IPS-18c (cell line): ENCODE measurements at regions not wholly inside any gene's neighbourhood (a gene's known extent, or its start where the extent isn't known, plus 50 kb on each side); places are given as distances from the start of the nearest gene placed in this dataset.
"Not testable (repeated sequence)": the region's sequence is repeated elsewhere in the genome, so short reads cannot be mapped to it uniquely, and the experiment has no call there.

ENCODE experiments used
- H3K4me3 ChIP-seq: 2 replicates; pipeline ENCODE4 v1.7.0; 2013; ENCODE audit warnings: low read depth, mild to moderate bottlenecking, low read length, moderate library complexity; ENCODE audit not compliant: insufficient read depth
- H3K9me3 ChIP-seq: one replicate; pipeline ENCODE4 v1.6.1; 2013; ENCODE audit warnings: mild to moderate bottlenecking, low read length, moderate library complexity; ENCODE audit not compliant: control insufficient read depth, insufficient read depth

DNA sequence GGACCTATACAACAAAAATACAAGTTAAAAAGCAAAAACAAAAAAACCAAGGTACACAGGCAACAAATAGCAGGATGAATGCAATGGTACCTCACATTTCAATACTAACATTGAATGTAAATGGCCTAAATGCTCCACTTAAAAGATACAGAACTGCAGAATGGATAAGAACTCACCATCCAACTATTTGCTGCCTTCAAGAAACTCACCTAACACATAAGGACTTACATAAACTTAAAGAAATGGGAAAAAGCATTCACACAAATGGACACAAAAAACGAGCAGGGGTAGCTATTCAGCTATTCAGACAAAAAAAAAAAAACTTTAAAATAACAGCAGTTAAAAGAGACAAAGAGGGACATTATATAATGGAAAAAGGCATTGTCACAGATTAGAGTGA lies 158.7 kb downstream of the MMUT start:
- H3K4me3 ChIP-seq, H3K9me3 ChIP-seq: not testable (repeated sequence)

DNA sequence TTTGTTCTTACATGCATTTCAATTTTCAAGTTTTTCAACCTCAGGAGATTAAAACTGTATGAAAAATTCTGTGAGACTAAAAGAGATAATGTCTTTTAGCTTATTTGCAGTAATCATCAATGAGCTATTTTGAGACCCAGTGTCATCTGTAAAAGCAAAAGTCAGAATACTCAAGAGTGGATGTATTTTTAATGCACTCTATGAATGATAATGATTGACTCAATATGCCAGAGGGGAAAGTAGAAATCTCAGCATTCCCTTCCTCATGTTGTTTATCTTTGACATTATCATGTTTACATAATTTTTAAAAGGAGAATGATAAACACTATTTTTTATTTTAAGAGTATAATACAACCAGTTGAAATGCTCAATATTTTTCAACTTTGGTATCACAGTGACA lies 162.1 kb downstream of the MMUT start:
- Histone ChIP-seq H3K9me3 (no peaks in the 10 kb centered on the region), H3K4me3 (no peak overlapping the region)

DNA sequence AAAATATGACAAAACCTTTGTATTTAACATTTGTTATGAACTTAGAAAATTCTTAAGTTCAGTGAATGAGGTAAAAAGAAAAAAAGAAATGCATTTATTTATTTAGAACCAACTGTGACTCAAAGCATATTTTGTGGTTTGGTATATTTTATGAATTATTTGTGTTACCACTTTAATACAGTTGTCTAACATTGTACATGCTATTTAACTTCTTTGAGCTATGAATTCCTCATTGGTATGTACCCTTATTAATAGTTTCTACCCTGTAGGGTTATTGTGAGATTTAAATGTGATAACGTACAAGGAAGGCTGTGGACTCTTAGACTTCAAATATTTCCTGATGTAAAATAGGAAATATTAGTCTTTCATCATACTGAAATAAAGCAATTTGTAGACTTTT lies 162.6 kb downstream of the MMUT start:
- Histone ChIP-seq H3K4me3 (no peak overlapping the region), H3K9me3 (no peaks in the 10 kb centered on the region)

DNA sequence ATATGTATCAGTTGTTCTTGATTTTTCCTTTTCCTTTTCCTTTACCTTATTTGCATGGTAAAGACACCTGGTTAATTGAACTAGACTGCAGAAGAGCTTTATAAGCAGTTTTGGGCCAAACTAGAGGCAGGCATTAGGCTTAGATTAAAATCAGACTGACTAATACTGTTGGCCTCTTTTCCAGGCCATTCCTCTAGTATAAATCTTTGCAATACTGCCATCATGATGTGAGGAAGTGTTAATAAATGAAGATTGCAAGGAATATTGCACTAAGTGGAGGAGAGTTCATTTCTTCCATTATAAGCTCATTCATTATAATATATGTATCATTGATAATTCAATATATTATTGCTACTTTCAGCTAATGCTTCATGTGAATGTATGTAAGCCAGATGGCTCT lies 163.8 kb downstream of the MMUT start:
- Histone ChIP-seq H3K9me3 (no peaks in the 10 kb centered on the region), H3K4me3 (no peak overlapping the region)

DNA sequence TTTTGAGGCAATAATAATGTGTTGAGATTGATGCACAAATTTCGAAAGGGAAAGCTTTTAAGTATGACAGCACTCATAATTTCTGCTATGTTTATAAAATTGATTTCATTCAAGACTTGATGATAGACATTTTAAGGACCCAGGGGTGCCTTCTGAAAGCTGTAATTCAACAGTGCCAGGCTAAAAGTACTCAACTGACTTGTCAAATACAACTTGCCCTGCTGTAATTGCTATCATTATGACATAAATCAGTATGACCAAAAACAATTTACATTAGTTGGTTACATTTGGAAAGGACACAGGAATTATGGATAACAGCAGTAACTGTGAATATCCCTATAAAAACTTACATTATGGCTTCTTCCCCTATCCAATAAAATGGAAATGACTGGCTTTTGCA lies 178.9 kb downstream of the MMUT start:
- Histone ChIP-seq H3K4me3 (no peak overlapping the region), H3K9me3 (no peaks in the 10 kb centered on the region)

DNA sequence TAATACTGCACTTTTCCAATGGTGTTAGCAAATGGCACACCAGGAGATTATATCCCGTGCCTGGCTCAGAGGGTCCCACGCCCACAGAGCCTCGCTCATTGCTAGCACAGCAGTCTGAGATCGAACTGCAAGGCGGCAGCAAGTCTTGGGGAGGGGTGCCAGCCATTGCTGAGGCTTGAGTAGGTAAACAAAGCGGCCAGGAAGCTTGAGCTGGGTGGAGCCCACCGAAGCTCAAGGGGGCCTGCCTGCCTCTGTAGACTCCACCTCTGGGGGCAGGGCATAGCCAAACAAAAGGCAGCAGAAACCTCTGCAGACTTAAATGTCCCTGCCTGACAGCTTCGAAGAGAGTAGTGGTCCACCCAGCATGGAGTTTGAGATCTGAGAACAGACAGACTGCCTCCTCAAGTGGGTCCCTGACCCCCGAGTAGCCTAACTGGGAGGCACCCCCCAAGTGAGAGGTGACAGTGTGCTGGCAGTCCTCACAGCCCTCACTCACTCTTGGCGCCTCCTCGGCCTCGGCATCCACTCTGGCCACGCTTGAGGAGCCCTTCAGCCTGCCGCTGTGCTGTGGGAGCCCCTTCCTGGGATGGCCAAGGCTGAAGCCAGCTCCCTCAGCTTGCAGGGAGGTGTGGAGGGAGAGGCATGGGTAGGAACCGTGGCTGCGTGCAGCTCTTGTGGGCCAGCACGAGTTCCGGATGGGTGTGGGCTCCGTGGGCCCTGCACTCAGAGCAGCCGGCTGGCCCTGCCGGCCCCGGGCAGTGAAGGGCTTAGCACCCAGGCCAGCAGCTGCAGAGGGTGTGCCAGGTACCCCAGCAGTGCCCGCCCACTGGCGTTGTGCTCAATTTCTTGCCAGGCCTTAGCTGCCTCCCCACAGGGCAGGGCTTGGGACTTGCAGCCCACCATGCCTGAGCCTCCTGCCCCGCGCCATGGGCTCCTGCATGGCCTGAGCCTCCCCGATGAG lies 188.0 kb downstream of the MMUT start:
- not testable (repeated sequence) for H3K4me3 ChIP-seq, H3K9me3 ChIP-seq

DNA sequence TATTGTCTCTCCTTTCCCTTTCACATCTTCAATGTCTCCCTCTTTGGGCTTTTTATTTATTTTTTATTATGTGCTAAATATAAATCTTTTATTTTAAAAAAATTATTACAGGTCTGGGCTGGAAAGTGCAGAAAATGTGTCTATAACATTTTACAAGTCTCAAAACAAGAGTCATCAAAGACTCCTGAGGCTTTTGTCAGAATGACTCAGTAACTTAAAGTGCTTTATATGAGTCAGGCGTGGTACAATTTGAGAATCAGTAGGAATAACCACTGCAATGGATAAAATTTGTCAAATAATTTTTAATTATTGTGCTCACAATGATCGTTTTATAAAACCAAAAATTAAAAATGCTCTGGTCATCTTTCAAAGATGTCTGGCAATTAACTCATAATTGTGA lies 193.9 kb downstream of the MMUT start:
- no peak overlapping the region for H3K4me3 ChIP-seq
- H3K9me3 ChIP-seq = peaks cover 8% of the 10 kb centered on the region

DNA sequence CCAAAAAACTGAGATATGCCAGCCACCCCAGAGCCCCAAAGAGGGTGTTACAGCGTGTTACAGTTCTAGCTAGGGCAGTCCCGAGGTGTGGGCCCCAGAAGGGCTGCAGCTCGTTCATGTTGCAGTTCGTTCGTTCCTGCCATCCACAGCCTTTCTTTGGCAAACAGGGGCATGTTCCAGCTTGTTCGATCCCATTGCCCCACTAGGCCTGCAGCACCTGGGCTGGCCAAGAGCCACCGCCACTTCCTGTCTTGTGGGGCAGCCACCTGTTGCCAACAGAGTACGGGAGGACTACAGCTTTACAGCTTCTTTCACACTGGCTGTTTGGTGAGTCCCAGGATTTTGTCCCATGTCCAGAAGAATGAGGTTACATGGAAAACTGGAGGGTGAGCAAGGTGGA lies 198.1 kb downstream of the MMUT start:
- Histone ChIP-seq H3K4me3 (no peak overlapping the region), H3K9me3 (peaks cover 8% of the 10 kb centered on the region)

DNA sequence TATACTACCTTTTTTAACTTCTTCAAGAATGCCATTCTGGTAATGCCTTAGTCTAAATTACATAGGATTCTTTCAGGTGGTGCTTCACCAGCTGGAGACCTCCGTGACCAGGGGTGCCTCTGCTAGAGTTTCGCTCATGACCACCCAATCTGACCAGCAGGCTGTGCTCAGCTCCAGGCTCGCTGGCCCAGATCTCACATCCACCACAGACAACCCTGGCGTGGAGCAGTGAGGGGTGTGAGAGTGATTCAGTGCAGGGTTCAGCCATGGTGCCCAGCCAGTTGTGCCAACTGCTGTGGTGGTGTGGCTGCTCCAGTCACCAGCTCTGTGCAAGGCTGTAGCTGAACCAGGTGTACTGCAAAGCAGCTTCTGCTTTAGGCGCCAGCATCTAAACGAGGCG lies 198.6 kb downstream of the MMUT start:
- peaks cover 8% of the 10 kb centered on the region for H3K9me3 ChIP-seq
- H3K4me3 ChIP-seq = no peak overlapping the region

DNA sequence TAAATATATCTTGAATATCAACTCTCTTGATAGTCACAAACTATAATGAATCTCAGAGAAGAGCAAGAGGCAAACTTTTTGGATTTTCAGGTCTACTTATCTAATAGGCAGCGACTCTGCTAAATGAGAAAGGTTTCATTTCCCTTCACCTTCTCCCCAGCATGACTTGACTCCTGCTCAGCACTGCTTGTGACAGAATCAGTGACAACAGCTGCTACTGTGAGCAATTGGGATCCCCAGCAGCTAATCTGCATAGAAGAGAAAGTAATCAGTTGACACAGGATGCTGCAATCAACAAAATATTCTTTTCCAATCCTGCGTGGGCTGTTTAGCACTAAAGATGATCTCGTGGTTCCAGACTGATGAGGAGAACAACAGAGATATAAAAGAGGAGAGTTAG lies 205.5 kb downstream of the MMUT start:
- Histone ChIP-seq H3K4me3 (no peak overlapping the region), H3K9me3 (no peaks in the 10 kb centered on the region)

DNA sequence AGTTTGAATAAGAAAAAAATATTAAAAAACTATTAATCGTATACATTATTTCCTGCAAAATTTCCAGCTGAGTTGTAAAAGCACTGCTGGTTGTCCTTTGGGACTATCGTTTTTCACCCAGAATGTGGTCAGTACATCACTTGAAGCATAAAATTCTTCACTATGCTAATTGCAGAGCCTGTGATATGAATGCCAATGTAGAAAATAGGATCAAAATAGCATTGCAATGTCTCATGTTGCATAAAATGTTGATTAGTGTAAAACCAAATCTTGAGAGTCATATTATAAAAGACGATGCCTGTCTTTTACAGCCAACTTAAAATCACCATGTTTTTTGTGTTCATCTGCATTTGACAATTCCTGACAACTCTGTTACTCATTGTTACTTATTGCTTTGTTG lies 207.7 kb downstream of the MMUT start:
- no peaks in the 10 kb centered on the region for H3K9me3 ChIP-seq
- no peak overlapping the region for H3K4me3 ChIP-seq

DNA sequence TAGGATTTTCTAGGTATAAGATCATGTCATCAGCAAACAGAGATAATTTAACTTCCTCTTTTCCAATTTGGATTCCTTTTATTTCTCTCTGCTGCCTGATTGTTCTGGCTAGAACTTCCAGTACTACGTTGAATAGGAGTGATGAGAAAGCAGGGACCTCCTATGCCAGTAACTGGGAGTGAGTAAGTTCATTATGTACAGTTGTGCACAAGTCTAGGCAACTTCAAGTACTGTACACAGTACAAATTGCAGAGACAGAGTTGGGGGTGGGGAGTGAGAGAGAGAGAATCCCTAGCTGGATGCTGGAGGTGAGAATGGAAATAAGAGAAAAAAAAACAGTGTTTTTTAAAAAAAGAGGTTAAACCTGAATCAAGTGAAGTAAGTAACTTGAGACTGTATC lies 210.2 kb downstream of the MMUT start:
- Histone ChIP-seq H3K4me3 (no peak overlapping the region), H3K9me3 (no peaks in the 10 kb centered on the region)

DNA sequence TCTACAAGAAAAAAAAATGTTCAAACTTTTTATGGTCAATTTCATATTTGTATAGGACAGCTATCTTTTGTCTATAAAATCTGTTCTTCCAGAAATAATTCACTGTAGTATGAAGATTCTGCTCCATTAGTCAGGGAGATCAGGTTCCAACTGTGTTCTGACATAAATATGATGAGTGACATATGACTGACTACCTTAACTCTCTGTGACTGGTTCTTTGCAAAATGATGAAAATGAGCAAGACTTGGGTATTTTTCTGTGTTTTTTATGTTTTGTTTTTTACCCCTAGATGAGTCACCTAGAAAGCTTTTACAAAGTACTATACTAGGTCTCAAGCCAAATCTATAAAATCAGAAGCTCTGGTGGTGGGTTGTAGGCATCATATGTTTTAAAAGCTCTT lies 229.6 kb downstream of the MMUT start:
- no peak overlapping the region for H3K4me3 ChIP-seq
- H3K9me3 ChIP-seq = no peaks in the 10 kb centered on the region

DNA sequence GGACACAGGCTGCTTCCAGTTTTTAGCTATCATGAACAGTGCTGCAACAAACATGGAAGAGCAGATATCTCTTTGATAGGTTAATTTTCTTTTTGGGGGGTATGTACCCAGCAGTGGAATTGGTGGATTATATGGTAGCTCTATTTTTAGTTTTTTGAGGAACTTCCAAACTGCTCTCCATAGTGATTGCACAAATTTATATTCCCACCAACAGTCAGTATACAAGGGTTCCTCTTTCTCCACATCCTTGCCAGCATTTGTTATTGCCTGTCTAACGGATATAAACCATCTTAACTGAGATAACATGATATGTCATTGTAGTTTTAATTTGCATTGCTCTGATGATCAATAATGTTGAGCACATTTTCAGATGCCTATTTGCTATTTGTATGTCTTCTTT lies 237.6 kb downstream of the MMUT start:
- no peak overlapping the region for H3K4me3 ChIP-seq

DNA sequence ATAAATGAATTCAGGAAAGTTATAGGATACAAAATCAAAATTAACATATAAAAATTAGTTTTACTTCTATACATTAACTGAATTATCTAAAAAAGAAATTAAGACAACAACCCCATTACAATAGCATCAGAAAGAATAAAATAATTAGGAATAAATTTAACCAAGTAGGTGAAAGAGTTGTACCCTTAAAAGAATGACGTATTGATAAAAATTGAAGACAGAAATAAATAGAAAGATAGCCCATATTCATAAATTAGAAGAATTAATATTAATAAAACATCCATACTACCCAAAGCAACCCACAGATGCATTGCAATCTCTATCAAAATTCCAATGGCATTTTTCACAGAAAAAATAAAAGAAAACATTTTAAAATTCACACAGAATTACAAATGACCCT lies 242.8 kb downstream of the MMUT start:
- no peaks in the 10 kb centered on the region for H3K9me3 ChIP-seq
- no peak overlapping the region for H3K4me3 ChIP-seq

More for the DNA sequence above, 237.6 kb downstream of the MMUT start:
- H3K9me3 ChIP-seq = peaks cover 2% of the 10 kb centered on the region

DNA sequence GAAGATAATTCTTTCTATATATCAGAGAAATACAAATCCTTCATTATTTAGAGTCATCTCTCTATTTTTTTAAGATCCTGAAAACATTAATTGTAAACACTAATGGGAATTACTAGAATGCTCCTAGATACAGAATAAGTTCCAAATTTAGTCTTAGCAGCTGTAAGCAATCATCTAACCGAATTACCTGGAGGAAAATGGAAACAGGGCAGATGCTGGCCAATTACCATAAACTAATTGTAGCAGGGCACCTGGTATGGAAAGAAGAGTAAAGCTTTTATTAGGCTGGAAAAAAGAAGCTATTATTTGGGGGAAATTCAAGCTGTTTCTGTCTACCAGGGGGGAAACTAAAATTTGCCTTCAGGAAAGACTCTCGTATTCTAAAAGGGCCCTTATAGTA lies 257.5 kb downstream of the MMUT start:
- Histone ChIP-seq H3K4me3 (no peak overlapping the region), H3K9me3 (peaks cover 4% of the 10 kb centered on the region)

DNA sequence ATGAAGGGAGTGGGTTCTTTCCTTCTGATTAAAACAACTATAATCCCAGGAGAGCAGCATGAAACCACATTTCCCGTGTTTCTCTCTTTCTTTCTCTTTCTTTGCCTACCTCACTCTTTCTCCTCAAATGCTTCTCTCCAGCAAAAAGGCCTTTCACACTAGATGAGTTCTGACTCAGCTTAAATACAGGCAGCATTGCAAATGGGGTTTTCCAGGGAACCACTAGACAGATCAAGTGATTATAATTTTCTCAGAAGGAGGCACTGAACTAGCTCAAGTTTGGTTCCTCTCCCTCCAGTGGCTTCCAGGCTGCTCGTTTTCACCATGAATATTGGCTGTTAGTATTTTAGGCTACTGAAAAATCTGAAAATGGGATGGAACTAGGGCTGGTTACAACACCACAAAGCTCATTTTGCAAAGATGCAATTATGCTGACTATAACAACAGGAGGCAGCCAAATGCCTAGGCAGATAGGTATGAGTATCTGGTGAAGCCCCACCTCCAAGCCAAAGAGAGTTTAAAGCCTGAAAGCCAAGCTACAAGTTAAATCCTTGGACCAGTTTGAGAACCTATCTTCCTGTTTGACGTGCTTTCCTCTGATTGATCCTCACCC lies 260.0 kb downstream of the MMUT start:
- peaks cover 4% of the 10 kb centered on the region for H3K9me3 ChIP-seq

DNA sequence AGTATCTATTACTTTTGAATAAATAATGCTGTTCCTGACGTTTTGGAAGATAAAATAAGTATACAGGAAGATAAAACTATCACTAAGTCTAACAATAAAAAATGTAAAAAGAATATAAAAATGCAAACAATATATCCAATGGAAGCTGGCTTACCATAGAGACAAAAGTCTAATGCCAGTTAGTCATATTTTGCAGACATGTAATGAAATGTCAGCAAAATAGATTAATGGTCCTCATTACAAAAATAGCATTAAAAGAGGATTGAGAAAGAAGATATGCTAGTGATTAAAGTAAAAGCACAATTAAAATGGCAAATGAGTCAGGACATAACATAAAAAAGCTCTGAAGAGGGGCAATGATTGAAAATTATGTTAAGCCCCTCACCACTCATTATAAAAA lies 265.0 kb downstream of the MMUT start:
- H3K4me3 ChIP-seq = no peak overlapping the region
- no peaks in the 10 kb centered on the region for H3K9me3 ChIP-seq

More for the DNA sequence above, 260.0 kb downstream of the MMUT start:
- no peak overlapping the region for H3K4me3 ChIP-seq
